ENCODE measurements at regions not wholly inside any gene's neighbourhood (a gene's known extent, or its start where the extent isn't known, plus 50 kb on each side); places are given as distances from the start of the nearest gene placed in this dataset.

GRCh38 chr5:171615705-171616640, 169.6 kb upstream of the SMIM23 start:
- Histone ChIP-seq H3K4me1 (ENCODE audit: low read length) (no peaks in the 10 kb centered on the region), H3K27me3 (ENCODE audit: low read length) (no peaks in the 10 kb centered on the region), H3K9me3 (ENCODE audit: low read length) (no peaks in the 10 kb centered on the region), H3K79me2 (ENCODE audit: low read length) (no peaks in the 10 kb centered on the region), H2AFZ (ENCODE audit: low read length) (no peak overlapping the region), H3K36me3 (ENCODE audit: insufficient read depth, low read length) (no peaks in the 10 kb centered on the region), H3K4me3 (ENCODE audit: low read length) (no peak overlapping the region), H3K9me2 (replicated peaks; ENCODE audit: insufficient read depth, low read length) (no peaks in the 10 kb centered on the region), H3K4me2 (ENCODE audit: low read depth, low read length, poor library complexity, severe bottlenecking) (no peak overlapping the region), H4K20me1 (ENCODE audit: insufficient read depth, low read depth, low read length) (no peaks in the 10 kb centered on the region), H3K9ac (ENCODE audit: low read length) (no peak overlapping the region), H3K27ac (ENCODE audit: low read length) (no peak overlapping the region)
- DNase-seq, result no peak

- H3K36me3 ChIP-seq (ENCODE audit: insufficient read depth, low read length), result no peaks in the 10 kb centered on the region
- no peak overlapping the region for H3K27ac ChIP-seq (ENCODE audit: low read length)
- H3K4me1 ChIP-seq (ENCODE audit: low read length), result no peaks in the 10 kb centered on the region
- no peak overlapping the region for H2AFZ ChIP-seq (ENCODE audit: low read length)
- no peak overlapping the region for H3K4me2 ChIP-seq (ENCODE audit: low read depth, low read length, poor library complexity, severe bottlenecking)
- no peaks in the 10 kb centered on the region for H3K27me3 ChIP-seq (ENCODE audit: low read length)
- no peaks in the 10 kb centered on the region for H4K20me1 ChIP-seq (ENCODE audit: insufficient read depth, low read depth, low read length)
- no peak overlapping the region for H3K9ac ChIP-seq (ENCODE audit: low read length)
- no peaks in the 10 kb centered on the region for H3K9me2 ChIP-seq (replicated peaks; ENCODE audit: insufficient read depth, low read length)
- no peak for DNase-seq
- H3K9me3 ChIP-seq (ENCODE audit: low read length), result no peaks in the 10 kb centered on the region
- no peak overlapping the region for H3K4me3 ChIP-seq (ENCODE audit: low read length)
- H3K79me2 ChIP-seq (ENCODE audit: low read length), result no peaks in the 10 kb centered on the region
Observed at GRCh38 chr5:171617266-171617665, 168.4 kb upstream of the SMIM23 start.

GRCh38 chr5:171617817-171618591, 167.6 kb upstream of the SMIM23 start:
- H3K27me3 ChIP-seq (ENCODE audit: low read length), result no peaks in the 10 kb centered on the region
- no peaks in the 10 kb centered on the region for H3K4me1 ChIP-seq (ENCODE audit: low read length)
- H3K27ac ChIP-seq (ENCODE audit: low read length), result no peak overlapping the region

GRCh38 chr5:171619196-171619595, 166.4 kb upstream of the SMIM23 start:
- no peaks in the 10 kb centered on the region for H4K20me1 ChIP-seq (ENCODE audit: insufficient read depth, low read depth, low read length)
- no peak for DNase-seq
- no peaks in the 10 kb centered on the region for H3K9me3 ChIP-seq (ENCODE audit: low read length)
- H3K27ac ChIP-seq (ENCODE audit: low read length), result no peak overlapping the region
- H3K36me3 ChIP-seq (ENCODE audit: insufficient read depth, low read length), result no peaks in the 10 kb centered on the region
- H3K79me2 ChIP-seq (ENCODE audit: low read length), result no peaks in the 10 kb centered on the region
- H3K4me1 ChIP-seq (ENCODE audit: low read length), result no peaks in the 10 kb centered on the region
- H3K9ac ChIP-seq (ENCODE audit: low read length), result no peak overlapping the region
- no peak overlapping the region for H3K4me2 ChIP-seq (ENCODE audit: low read depth, low read length, poor library complexity, severe bottlenecking)
- no peak overlapping the region for H2AFZ ChIP-seq (ENCODE audit: low read length)
- H3K4me3 ChIP-seq (ENCODE audit: low read length), result no peak overlapping the region
- no peaks in the 10 kb centered on the region for H3K27me3 ChIP-seq (ENCODE audit: low read length)
- H3K9me2 ChIP-seq (replicated peaks; ENCODE audit: insufficient read depth, low read length), result no peaks in the 10 kb centered on the region

More at GRCh38 chr5:171617817-171618591, 167.6 kb upstream of the SMIM23 start:
- Histone ChIP-seq H3K9me3 (ENCODE audit: low read length) (no peaks in the 10 kb centered on the region), H4K20me1 (ENCODE audit: insufficient read depth, low read depth, low read length) (no peaks in the 10 kb centered on the region), H3K9ac (ENCODE audit: low read length) (no peak overlapping the region), H3K4me2 (ENCODE audit: low read depth, low read length, poor library complexity, severe bottlenecking) (no peak overlapping the region), H3K9me2 (replicated peaks; ENCODE audit: insufficient read depth, low read length) (no peaks in the 10 kb centered on the region), H3K79me2 (ENCODE audit: low read length) (no peaks in the 10 kb centered on the region), H2AFZ (ENCODE audit: low read length) (no peak overlapping the region), H3K4me3 (ENCODE audit: low read length) (no peak overlapping the region), H3K36me3 (ENCODE audit: insufficient read depth, low read length) (no peaks in the 10 kb centered on the region)
- DNase-seq, result no peak

- Histone ChIP-seq H3K9me3 (ENCODE audit: low read length) (no peaks in the 10 kb centered on the region), H3K4me2 (ENCODE audit: low read depth, low read length, poor library complexity, severe bottlenecking) (no peak overlapping the region), H3K9me2 (replicated peaks; ENCODE audit: insufficient read depth, low read length) (no peaks in the 10 kb centered on the region), H3K9ac (ENCODE audit: low read length) (no peak overlapping the region), H3K4me3 (ENCODE audit: low read length) (no peak overlapping the region), H3K4me1 (ENCODE audit: low read length) (no peaks in the 10 kb centered on the region), H2AFZ (ENCODE audit: low read length) (no peak overlapping the region), H3K36me3 (ENCODE audit: insufficient read depth, low read length) (no peaks in the 10 kb centered on the region), H3K27ac (ENCODE audit: low read length) (no peak overlapping the region), H3K27me3 (ENCODE audit: low read length) (no peaks in the 10 kb centered on the region), H4K20me1 (ENCODE audit: insufficient read depth, low read depth, low read length) (no peaks in the 10 kb centered on the region), H3K79me2 (ENCODE audit: low read length) (no peaks in the 10 kb centered on the region)
- no peak for DNase-seq
Observed at GRCh38 chr5:171619744-171620143, 165.9 kb upstream of the SMIM23 start.

GRCh38 chr5:171622010-171622409, 163.6 kb upstream of the SMIM23 start:
- DNase-seq, result no peak
- H3K79me2 ChIP-seq (ENCODE audit: low read length), result no peaks in the 10 kb centered on the region
- H3K9ac ChIP-seq (ENCODE audit: low read length), result no peak overlapping the region
- no peak overlapping the region for H3K27ac ChIP-seq (ENCODE audit: low read length)
- H3K4me1 ChIP-seq (ENCODE audit: low read length), result no peaks in the 10 kb centered on the region
- no peak overlapping the region for H3K4me2 ChIP-seq (ENCODE audit: low read depth, low read length, poor library complexity, severe bottlenecking)
- no peaks in the 10 kb centered on the region for H3K27me3 ChIP-seq (ENCODE audit: low read length)
- H4K20me1 ChIP-seq (ENCODE audit: insufficient read depth, low read depth, low read length), result no peaks in the 10 kb centered on the region
- no peaks in the 10 kb centered on the region for H3K9me3 ChIP-seq (ENCODE audit: low read length)
- no peaks in the 10 kb centered on the region for H3K36me3 ChIP-seq (ENCODE audit: insufficient read depth, low read length)
- H2AFZ ChIP-seq (ENCODE audit: low read length), result no peak overlapping the region
- H3K9me2 ChIP-seq (replicated peaks; ENCODE audit: insufficient read depth, low read length), result no peaks in the 10 kb centered on the region
- no peak overlapping the region for H3K4me3 ChIP-seq (ENCODE audit: low read length)

- H3K27ac ChIP-seq (ENCODE audit: low read length), result no peak overlapping the region
- no peaks in the 10 kb centered on the region for H3K9me3 ChIP-seq (ENCODE audit: low read length)
- H4K20me1 ChIP-seq (ENCODE audit: insufficient read depth, low read depth, low read length), result no peaks in the 10 kb centered on the region
- H3K79me2 ChIP-seq (ENCODE audit: low read length), result no peaks in the 10 kb centered on the region
- no peak overlapping the region for H3K9ac ChIP-seq (ENCODE audit: low read length)
- H3K36me3 ChIP-seq (ENCODE audit: insufficient read depth, low read length), result no peaks in the 10 kb centered on the region
- H3K4me2 ChIP-seq (ENCODE audit: low read depth, low read length, poor library complexity, severe bottlenecking), result no peak overlapping the region
- H3K27me3 ChIP-seq (ENCODE audit: low read length), result no peaks in the 10 kb centered on the region
- DNase-seq, result no peak
- no peak overlapping the region for H3K4me3 ChIP-seq (ENCODE audit: low read length)
- no peaks in the 10 kb centered on the region for H3K9me2 ChIP-seq (replicated peaks; ENCODE audit: insufficient read depth, low read length)
- no peaks in the 10 kb centered on the region for H3K4me1 ChIP-seq (ENCODE audit: low read length)
- no peak overlapping the region for H2AFZ ChIP-seq (ENCODE audit: low read length)
Observed at GRCh38 chr5:171623107-171623506, 162.5 kb upstream of the SMIM23 start.

- H2AFZ ChIP-seq (ENCODE audit: low read length), result no peak overlapping the region
- H3K4me2 ChIP-seq (ENCODE audit: low read depth, low read length, poor library complexity, severe bottlenecking), result no peak overlapping the region
- H3K9me3 ChIP-seq (ENCODE audit: low read length), result no peaks in the 10 kb centered on the region
- no peaks in the 10 kb centered on the region for H4K20me1 ChIP-seq (ENCODE audit: insufficient read depth, low read depth, low read length)
- no peak for DNase-seq
- no peaks in the 10 kb centered on the region for H3K9me2 ChIP-seq (replicated peaks; ENCODE audit: insufficient read depth, low read length)
- no peak overlapping the region for H3K4me3 ChIP-seq (ENCODE audit: low read length)
- no peak overlapping the region for H3K9ac ChIP-seq (ENCODE audit: low read length)
- no peaks in the 10 kb centered on the region for H3K36me3 ChIP-seq (ENCODE audit: insufficient read depth, low read length)
- H3K79me2 ChIP-seq (ENCODE audit: low read length), result no peaks in the 10 kb centered on the region
- H3K4me1 ChIP-seq (ENCODE audit: low read length), result no peaks in the 10 kb centered on the region
- H3K27me3 ChIP-seq (ENCODE audit: low read length), result no peaks in the 10 kb centered on the region
- no peak overlapping the region for H3K27ac ChIP-seq (ENCODE audit: low read length)
Observed at GRCh38 chr5:171623551-171624097, 162.0 kb upstream of the SMIM23 start.
